Activated T-cell treated with anti-CD3 and anti-CD28 coated beads, Interleukin-2, amount 50 U/mL, for 4 hours (primary cell): ENCODE measurements at regions not wholly inside any gene's neighbourhood (a gene's known extent, or its start where the extent isn't known, plus 50 kb on each side); places are given as distances from the start of the nearest gene placed in this dataset.
A peak's percentile ranks its signal among the peaks of the same experiment; 100 is the strongest.
"Not testable (repeated sequence)": the region's sequence is repeated elsewhere in the genome, so short reads cannot be mapped to it uniquely, and the experiment has no call there.

Experiments used
- ATAC-seq, 2 donors: fragments of 200-7000 bp; cut with Tn5 transposase; one replicate each; pipeline ENCODE4 v1.10.0; 2021
- DNase-seq: peaks from one replicate; pipeline ENCODE4 v3.0.0-alpha.2; 2020
- H3K27me3 Mint-ChIP-seq: one replicate; pipeline ENCODE4 v1.8.0; 2021; ENCODE audit warnings: low read depth, mixed read lengths
- H3K36me3 Mint-ChIP-seq: one replicate; pipeline ENCODE4 v1.8.0; 2022; ENCODE audit warnings: mixed read lengths; ENCODE audit not compliant: insufficient read depth
- H3K4me1 Mint-ChIP-seq: one replicate; pipeline ENCODE4 v1.8.0; 2021; ENCODE audit warnings: low read depth, mixed read lengths
- H3K4me3 Mint-ChIP-seq: one replicate; pipeline ENCODE4 v1.8.0; 2021; ENCODE audit warnings: mild to moderate bottlenecking, moderate library complexity, mixed read lengths
- H3K9me3 Mint-ChIP-seq: one replicate; pipeline ENCODE4 v1.8.0; 2021; ENCODE audit warnings: mixed read lengths

DNA sequence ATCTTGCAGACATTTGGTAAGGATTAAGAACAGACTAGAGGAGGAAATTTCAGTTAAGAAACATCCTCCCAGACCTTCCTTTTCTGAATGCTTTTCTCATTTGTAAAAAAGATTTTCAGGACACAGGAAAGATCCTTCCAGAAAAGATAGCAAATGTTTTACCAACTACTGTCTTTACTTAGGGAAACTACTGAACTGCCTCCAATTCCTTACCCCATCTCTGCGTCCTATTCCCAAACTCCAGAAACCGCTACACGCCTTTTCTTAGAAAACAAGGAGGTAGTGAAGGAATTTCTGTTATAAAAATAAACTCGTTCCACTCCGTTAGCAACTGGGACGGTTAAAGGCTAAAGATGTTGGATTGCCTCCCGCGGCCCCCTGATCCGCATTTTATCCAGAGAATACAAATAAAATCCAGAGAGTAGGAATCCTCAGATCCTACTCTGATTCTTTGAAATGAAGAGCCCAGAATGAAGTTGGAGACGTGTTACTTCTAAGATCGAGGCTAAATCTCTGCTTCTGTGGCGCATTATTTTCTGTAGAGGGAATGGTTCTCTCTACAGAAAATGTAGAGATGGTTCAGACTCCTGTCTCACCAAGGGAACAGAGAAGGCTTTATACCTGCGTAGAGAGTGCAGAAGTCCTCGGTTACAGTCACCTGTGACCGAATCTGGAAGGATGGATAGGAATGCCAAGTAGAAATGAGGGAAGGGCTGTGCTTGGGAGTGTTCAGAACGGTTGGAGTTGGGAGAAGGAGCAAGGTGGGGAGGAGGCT is 133.0 kb downstream of the GPX5 start:
- DNase-seq: no peak
- Mint-ChIP-seq H3K36me3 (no peaks in the 10 kb centered on the region), H3K4me1 (peaks cover 15% of the 10 kb centered on the region), H3K27me3 (peaks cover 74% of the 10 kb centered on the region), H3K4me3 (peak overlapping the region; percentile 62), H3K9me3 (no peaks in the 10 kb centered on the region)
- no peak for ATAC-seq

GRCh38 chr6:28659250-28659566 is 133.5 kb downstream of the GPX5 start:
- Mint-ChIP-seq H3K9me3 (no peaks in the 10 kb centered on the region), H3K4me1 (peaks cover 15% of the 10 kb centered on the region), H3K4me3 (no peak overlapping the region), H3K36me3 (no peaks in the 10 kb centered on the region), H3K27me3 (peaks cover 72% of the 10 kb centered on the region)
- no peak for ATAC-seq
- no peak for DNase-seq

DNA sequence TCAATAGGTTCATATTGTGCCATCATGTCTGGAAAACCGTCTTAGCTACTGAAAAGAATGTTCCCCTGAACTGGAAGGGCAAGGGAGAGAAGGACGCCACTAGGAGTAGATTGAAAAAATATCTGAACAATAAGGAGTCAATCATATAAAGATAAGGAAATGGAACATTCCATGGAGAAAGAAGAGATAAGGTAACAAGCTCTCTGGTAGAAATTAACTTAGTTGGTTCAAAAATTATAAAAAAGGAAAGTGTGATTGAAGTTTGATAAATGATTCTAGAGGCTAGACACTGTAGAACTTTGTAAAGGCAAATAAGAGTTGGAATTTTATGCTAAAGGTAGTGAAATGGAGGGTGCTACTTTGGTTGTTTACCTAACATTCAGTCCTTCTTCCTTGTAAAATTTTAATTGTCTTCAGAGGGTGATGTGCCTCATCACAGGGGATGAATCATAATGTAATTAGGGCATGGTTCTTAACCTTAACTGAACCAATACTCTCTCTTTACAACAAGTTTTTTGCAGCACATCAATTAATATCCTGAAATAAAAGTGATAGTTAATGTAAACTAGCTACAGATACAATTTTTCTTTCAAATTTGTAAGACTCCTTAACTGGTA is 135.5 kb downstream of the GPX5 start:
- H3K27me3 Mint-ChIP-seq: peaks cover 67% of the 10 kb centered on the region

GRCh38 chr6:28664870-28665396 is 139.3 kb downstream of the GPX5 start:
- Mint-ChIP-seq H3K36me3 (no peaks in the 10 kb centered on the region), H3K27me3 (peaks cover 44% of the 10 kb centered on the region), H3K4me3 (no peak overlapping the region), H3K4me1 (no peaks in the 10 kb centered on the region), H3K9me3 (no peaks in the 10 kb centered on the region)
- DNase-seq: no peak
- ATAC-seq: no peak

More for the DNA sequence above, 135.5 kb downstream of the GPX5 start:
- DNase-seq (no peak), ATAC-seq (no peak)
- no peaks in the 10 kb centered on the region for H3K36me3 Mint-ChIP-seq
- H3K4me1 Mint-ChIP-seq: peaks cover 15% of the 10 kb centered on the region
- H3K9me3 Mint-ChIP-seq: no peaks in the 10 kb centered on the region
- H3K4me3 Mint-ChIP-seq: no peak overlapping the region

- H3K9me3 Mint-ChIP-seq: no peaks in the 10 kb centered on the region
- peaks cover 64% of the 10 kb centered on the region for H3K27me3 Mint-ChIP-seq
- no peaks in the 10 kb centered on the region for H3K36me3 Mint-ChIP-seq
- no peak for ATAC-seq
- peaks cover 10% of the 10 kb centered on the region for H3K4me1 Mint-ChIP-seq
- H3K4me3 Mint-ChIP-seq: peak overlapping the region; percentile 49
- no peak for DNase-seq
Measured at GRCh38 chr6:28673417-28673786, 147.7 kb downstream of the GPX5 start.

- H3K9me3 Mint-ChIP-seq: no peaks in the 10 kb centered on the region
- ATAC-seq (peak; percentile 50 to 65), DNase-seq (no peak)
- peaks cover 10% of the 10 kb centered on the region for H3K4me1 Mint-ChIP-seq
- peaks cover 64% of the 10 kb centered on the region for H3K27me3 Mint-ChIP-seq
- H3K36me3 Mint-ChIP-seq: no peaks in the 10 kb centered on the region
- H3K4me3 Mint-ChIP-seq: peak overlapping the region; percentile 49
Measured at GRCh38 chr6:28673787-28674671, 148.3 kb downstream of the GPX5 start.

DNA sequence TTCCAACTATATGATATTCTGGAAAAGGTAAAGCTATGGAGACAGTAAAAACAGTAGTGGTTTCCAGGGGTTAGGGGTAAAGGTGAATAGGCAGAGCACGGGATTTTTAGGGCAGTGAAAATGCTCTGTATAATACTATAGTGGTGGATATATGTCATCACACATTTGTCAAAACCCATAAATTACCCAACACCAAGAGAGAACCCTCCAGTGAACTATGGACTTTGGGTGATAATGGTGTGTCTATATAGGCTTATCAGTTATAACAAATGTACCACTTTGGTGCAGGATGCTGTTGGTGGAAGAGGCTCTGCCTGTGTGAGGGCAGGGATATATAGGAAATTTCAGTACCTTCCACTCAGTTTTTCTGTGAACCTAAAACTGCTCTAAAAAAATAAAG is 149.9 kb downstream of the GPX5 start:
- peaks cover 10% of the 10 kb centered on the region for H3K4me1 Mint-ChIP-seq
- peaks cover 63% of the 10 kb centered on the region for H3K27me3 Mint-ChIP-seq
- no peaks in the 10 kb centered on the region for H3K9me3 Mint-ChIP-seq
- no peak for DNase-seq
- H3K36me3 Mint-ChIP-seq: no peaks in the 10 kb centered on the region
- no peak overlapping the region for H3K4me3 Mint-ChIP-seq
- ATAC-seq: no peak

DNA sequence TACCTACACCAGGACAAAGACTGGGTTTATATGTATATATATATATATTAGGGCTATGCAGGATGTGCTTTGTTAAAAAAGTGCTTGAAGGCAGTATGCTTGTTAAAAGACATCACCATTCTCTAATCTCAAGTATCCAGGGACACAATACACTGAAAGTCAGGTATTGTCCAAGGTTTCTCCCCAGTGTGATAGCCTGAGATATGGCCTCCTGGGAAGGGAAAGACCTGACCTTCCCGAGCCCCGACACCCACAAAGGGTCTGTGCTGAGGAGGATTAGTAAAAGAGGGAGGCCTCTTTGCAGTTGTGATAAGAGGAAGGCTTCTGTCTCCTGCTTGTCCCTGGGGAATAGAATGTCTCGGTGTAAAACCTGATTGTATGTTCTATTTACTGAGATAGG is 156.9 kb downstream of the GPX5 start:
- DNase-seq: no peak
- peaks cover 17% of the 10 kb centered on the region for H3K4me1 Mint-ChIP-seq
- H3K4me3 Mint-ChIP-seq: no peak overlapping the region
- no peaks in the 10 kb centered on the region for H3K9me3 Mint-ChIP-seq
- H3K36me3 Mint-ChIP-seq: no peaks in the 10 kb centered on the region
- no peak for ATAC-seq
- H3K27me3 Mint-ChIP-seq: peaks cover 72% of the 10 kb centered on the region

GRCh38 chr6:28682956-28683685 is 157.4 kb downstream of the GPX5 start:
- Mint-ChIP-seq H3K27me3 (peaks cover 74% of the 10 kb centered on the region), H3K4me3 (peak overlapping the region; percentile 28), H3K4me1 (peaks cover 17% of the 10 kb centered on the region)
- H3K9me3 Mint-ChIP-seq, DNase-seq, H3K36me3 Mint-ChIP-seq, ATAC-seq: not testable (repeated sequence)

DNA sequence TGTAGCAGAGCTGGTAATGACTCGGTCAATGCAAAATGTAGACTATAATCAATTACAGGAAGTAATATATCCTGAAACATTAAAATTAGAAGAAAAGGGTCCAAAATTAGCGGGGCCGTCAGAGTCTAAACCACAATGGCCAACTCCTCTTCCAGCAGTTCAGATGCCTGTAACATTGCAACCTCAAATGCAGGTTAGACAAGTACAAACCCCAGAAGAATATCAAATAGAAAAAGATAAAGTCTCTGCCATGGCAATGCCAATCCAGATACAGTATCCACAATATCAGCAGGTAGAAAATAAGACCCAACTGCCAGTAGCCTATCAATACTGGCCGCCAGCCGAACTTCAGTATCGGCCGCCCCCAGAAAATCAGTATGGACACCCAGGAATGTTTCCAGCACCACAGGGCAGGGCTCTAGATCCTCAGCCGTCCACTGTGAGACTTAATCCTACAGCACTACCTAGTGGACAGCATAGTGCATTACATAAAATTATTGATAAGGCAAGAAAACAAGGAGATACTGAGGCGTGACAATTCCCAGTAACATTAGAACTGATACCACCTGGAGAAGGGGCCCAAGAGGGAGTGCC is 158.4 kb downstream of the GPX5 start:
- Mint-ChIP-seq H3K4me1 (peaks cover 17% of the 10 kb centered on the region), H3K27me3 (peaks cover 77% of the 10 kb centered on the region)

GRCh38 chr6:28685960-28686359 is 160.3 kb downstream of the GPX5 start:
- Mint-ChIP-seq H3K4me1 (peaks cover 17% of the 10 kb centered on the region), H3K27me3 (peaks cover 85% of the 10 kb centered on the region)
- not testable (repeated sequence) for H3K4me3 Mint-ChIP-seq, H3K9me3 Mint-ChIP-seq, ATAC-seq, H3K36me3 Mint-ChIP-seq, DNase-seq

More for the DNA sequence above, 158.4 kb downstream of the GPX5 start:
- no peak overlapping the region for H3K4me3 Mint-ChIP-seq
- ATAC-seq (peak in 1 of 2 donors; percentile 60), DNase-seq (no peak)
- H3K36me3 Mint-ChIP-seq: no peaks in the 10 kb centered on the region
- no peaks in the 10 kb centered on the region for H3K9me3 Mint-ChIP-seq

DNA sequence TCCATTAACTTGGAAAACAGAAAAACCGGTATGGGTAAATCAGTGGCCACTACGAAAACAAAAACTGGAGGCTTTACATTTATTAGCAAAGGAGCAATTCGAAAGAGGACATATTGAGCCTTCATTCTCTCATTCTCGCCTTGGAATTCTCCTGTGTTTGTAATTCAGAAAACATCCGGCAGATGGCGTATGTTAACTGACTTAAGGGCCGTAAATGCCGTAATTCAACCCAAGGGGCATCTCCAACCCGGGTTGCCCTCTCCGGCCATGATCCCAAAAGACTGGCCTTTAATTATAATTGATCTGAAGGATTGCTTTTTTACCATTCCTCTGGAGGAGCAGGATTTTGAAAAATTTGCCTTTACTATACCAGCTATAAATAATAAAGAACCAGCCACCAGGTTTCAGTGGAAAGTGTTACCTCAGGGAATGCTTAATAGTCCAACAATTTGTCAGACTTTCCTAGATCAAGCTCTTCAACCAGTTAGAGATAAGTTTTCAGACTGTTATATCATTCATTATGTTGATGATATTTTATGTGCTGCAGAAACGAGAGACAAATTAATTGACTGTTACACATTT is 160.9 kb downstream of the GPX5 start:
- not testable (repeated sequence) for ATAC-seq, H3K36me3 Mint-ChIP-seq, H3K4me3 Mint-ChIP-seq, H3K9me3 Mint-ChIP-seq
- Mint-ChIP-seq H3K4me1 (peaks cover 17% of the 10 kb centered on the region), H3K27me3 (peaks cover 87% of the 10 kb centered on the region)
- DNase-seq: peak; percentile 38

GRCh38 chr6:28687309-28687981 is 161.8 kb downstream of the GPX5 start:
- not testable (repeated sequence) for DNase-seq, H3K4me3 Mint-ChIP-seq, H3K9me3 Mint-ChIP-seq, H3K36me3 Mint-ChIP-seq, ATAC-seq
- H3K4me1 Mint-ChIP-seq: peaks cover 16% of the 10 kb centered on the region
- peaks cover 85% of the 10 kb centered on the region for H3K27me3 Mint-ChIP-seq
